GM20000 (cell line): ENCODE measurements at regions not wholly inside any gene's neighbourhood (a gene's known extent, or its start where the extent isn't known, plus 50 kb on each side); places are given as distances from the start of the nearest gene placed in this dataset.

Experiments
- DNase-seq: peaks from one replicate; pipeline ENCODE4 v3.0.0; 2012; ENCODE audit warnings: low spot score
- CTCF ChIP-seq: IDR thresholded peaks from 2 replicates; pipeline ENCODE4 v1.5.1; 2012; ENCODE audit warnings: mild to moderate bottlenecking, control low read depth; ENCODE audit errors: extremely low read depth, missing control alignments

- no peak for TF ChIP-seq CTCF
- DNase-seq = no peak
These were observed 132.3 kb upstream of the TBX20 start for GRCh38 chr7:35386082-35386815.

GRCh38 chr7:35384761-35385700 lies 131.1 kb upstream of the TBX20 start:
- DNase-seq = no peak
- TF ChIP-seq CTCF = no peak

- no peak for TF ChIP-seq CTCF
- DNase-seq = no peak
These were observed 126.9 kb upstream of the TBX20 start for GRCh38 chr7:35380739-35381224.

- no peak for TF ChIP-seq CTCF
- DNase-seq = no peak
These were observed 125.6 kb upstream of the TBX20 start for GRCh38 chr7:35379481-35379880.

GRCh38 chr7:35375516-35375915 lies 121.6 kb upstream of the TBX20 start:
- no peak for DNase-seq
- no peak for TF ChIP-seq CTCF

GRCh38 chr7:35374858-35375257 lies 121.0 kb upstream of the TBX20 start:
- TF ChIP-seq CTCF = no peak

GRCh38 chr7:35371221-35371620 lies 117.3 kb upstream of the TBX20 start:
- DNase-seq = no peak
- TF ChIP-seq CTCF = no peak

More at GRCh38 chr7:35374858-35375257, 121.0 kb upstream of the TBX20 start:
- no peak for DNase-seq
